Tibial nerve (tissue), 4 donors: ENCODE measurements at regions not wholly inside any gene's neighbourhood (a gene's known extent, or its start where the extent isn't known, plus 50 kb on each side); places are given as distances from the start of the nearest gene placed in this dataset.
A peak's percentile ranks its signal among the peaks of the same experiment; 100 is the strongest.

Source experiments
- DNase-seq, 2 donors: peaks; one replicate each; pipeline ENCODE4 v3.0.0-alpha.2; 2019; ENCODE audit warnings: low spot score in 2 of 2
- H3K27ac ChIP-seq, 4 donors: fragments of 200-600 bp; sonication (generic) in 3 of 4; one replicate each; pipeline ENCODE4 v1.5.1; 2017 to 2019; ENCODE audit warnings: mild to moderate bottlenecking in 1 of 4
- H3K27me3 ChIP-seq, 2 donors: fragments of 200-600 bp; sonication (generic) in 1 of 2; one replicate each; pipeline versions ENCODE4 v1.5.1 to v1.6.0; 2017 to 2019
- H3K36me3 ChIP-seq, 3 donors: fragments of 200-600 bp; sonication (generic); one replicate each; pipeline ENCODE4 v1.5.1; 2018 to 2019
- H3K4me1 ChIP-seq, 4 donors: fragments of 200-600 bp; sonication (generic) in 3 of 4; one replicate each; pipeline ENCODE4 v1.5.1; 2017 to 2019
- H3K4me3 ChIP-seq, 4 donors: fragments of 200-600 bp; sonication (generic) in 3 of 4; one replicate each; pipeline ENCODE4 v1.5.1; 2017 to 2019; ENCODE audit warnings: mild to moderate bottlenecking in 1 of 4, moderate library complexity in 1 of 4
- H3K9me3 ChIP-seq, 4 donors: fragments of 200-600 bp; sonication (generic) in 3 of 4; one replicate each; pipeline ENCODE4 v1.5.1; 2017 to 2019
- CTCF ChIP-seq, 5 experiments: fragments of 200-600 bp in 3 of 5; fragments of 450-650 bp in 2 of 5; sonication (generic) in 3 of 5; IDR thresholded peaks; one replicate each; pipeline ENCODE4 v1.5.1; 2016 to 2019; ENCODE audit warnings: antibody characterized with exemption in 5 of 5, mild to moderate bottlenecking in 3 of 5, moderate library complexity in 2 of 5
- EP300 ChIP-seq, 2 donors: sonication (generic); formaldehyde crosslinking; IDR thresholded peaks; one replicate each; pipeline ENCODE4 v1.6.1; 2017; ENCODE audit warnings: antibody characterized with exemption in 2 of 2, mild to moderate bottlenecking in 1 of 2
- POLR2A ChIP-seq, 2 donors: fragments of 450-650 bp; IDR thresholded peaks; one replicate each; pipeline ENCODE4 v1.6.1; 2017; ENCODE audit warnings: antibody characterized with exemption in 2 of 2, mild to moderate bottlenecking in 2 of 2, moderate library complexity in 2 of 2
- WGBS, 2 donors: methylation state at CpG; one replicate each; pipeline ENCODE4 v1.1.5; 2018; 5-methylcytosine and 5-hydroxymethylcytosine counted together

- TF ChIP-seq CTCF (IDR thresholded peaks at IDR 0.05) (no peak), EP300 (IDR thresholded peaks at IDR 0.05) (no peak), POLR2A (IDR thresholded peaks at IDR 0.05) (no peak)
- no peak for DNase-seq
- WGBS, 2 donors, result 32 to 52% methylated on average over 1 of the region's 1 CpG
These were observed 221.5 kb upstream of the TBL1XR1 start for GRCh38 chr3:177418787-177419186.

GRCh38 chr3:177419904-177420601, 222.8 kb upstream of the TBL1XR1 start:
- Histone ChIP-seq H3K36me3 (no peaks in the 10 kb centered on the region), H3K4me3 (no peak overlapping the region), H3K27me3 (no peaks in the 10 kb centered on the region), H3K4me1 (no peaks in the 10 kb centered on the region), H3K27ac (no peak overlapping the region), H3K9me3 (no peaks in the 10 kb centered on the region)
- no peak for DNase-seq
- WGBS, 2 donors, result 54 to 59% methylated on average over 7 of the region's 7 CpGs
- TF ChIP-seq EP300 (IDR thresholded peaks at IDR 0.05) (no peak), POLR2A (IDR thresholded peaks at IDR 0.05) (no peak), CTCF (IDR thresholded peaks at IDR 0.05) (no peak)

More at GRCh38 chr3:177418787-177419186, 221.5 kb upstream of the TBL1XR1 start:
- Histone ChIP-seq H3K36me3 (no peaks in the 10 kb centered on the region), H3K27ac (no peak overlapping the region), H3K27me3 (no peaks in the 10 kb centered on the region), H3K4me1 (no peaks in the 10 kb centered on the region), H3K9me3 (no peaks in the 10 kb centered on the region), H3K4me3 (no peak overlapping the region)

GRCh38 chr3:177420651-177421480, 223.6 kb upstream of the TBL1XR1 start:
- Histone ChIP-seq H3K4me3 (no peak overlapping the region), H3K27ac (peak overlapping the region in 1 of 4 donors; percentile 4), H3K9me3 (no peaks in the 10 kb centered on the region), H3K27me3 (no peaks in the 10 kb centered on the region), H3K4me1 (peaks cover 0 to 4% (median 0%) of the 10 kb centered on the region in 4 donors), H3K36me3 (no peaks in the 10 kb centered on the region)
- no peak for DNase-seq
- TF ChIP-seq EP300 (IDR thresholded peaks at IDR 0.05), result no peak
- no peak for TF ChIP-seq POLR2A (IDR thresholded peaks at IDR 0.05)
- no peak for TF ChIP-seq CTCF (IDR thresholded peaks at IDR 0.05)
- 74 to 83% methylated on average over 6 of the region's 6 CpGs for WGBS, 2 donors

- H3K27me3 ChIP-seq, result no peaks in the 10 kb centered on the region
- no peak overlapping the region for H3K27ac ChIP-seq
- no peak for TF ChIP-seq CTCF (IDR thresholded peaks at IDR 0.05)
- TF ChIP-seq POLR2A (IDR thresholded peaks at IDR 0.05), result no peak
- TF ChIP-seq EP300 (IDR thresholded peaks at IDR 0.05), result no peak
- DNase-seq, result no peak
- H3K36me3 ChIP-seq, result no peaks in the 10 kb centered on the region
- 86 to 95% methylated on average over 1 of the region's 1 CpG for WGBS, 2 donors
- H3K4me1 ChIP-seq, result peaks cover 0 to 5% (median 0%) of the 10 kb centered on the region in 4 donors
- H3K9me3 ChIP-seq, result no peaks in the 10 kb centered on the region
- no peak overlapping the region for H3K4me3 ChIP-seq
These were observed 224.2 kb upstream of the TBL1XR1 start for GRCh38 chr3:177421481-177421785.

- 83 to 93% methylated on average over 3 of the region's 3 CpGs for WGBS, 2 donors
- no peak for DNase-seq
- TF ChIP-seq EP300 (IDR thresholded peaks at IDR 0.05) (no peak), CTCF (IDR thresholded peaks at IDR 0.05) (no peak), POLR2A (IDR thresholded peaks at IDR 0.05) (no peak)
- H3K27me3 ChIP-seq, result no peaks in the 10 kb centered on the region
- no peak overlapping the region for H3K27ac ChIP-seq
- H3K4me1 ChIP-seq, result peaks cover 0 to 13% (median 2%) of the 10 kb centered on the region in 4 donors
- H3K36me3 ChIP-seq, result no peaks in the 10 kb centered on the region
- no peaks in the 10 kb centered on the region for H3K9me3 ChIP-seq
- H3K4me3 ChIP-seq, result no peak overlapping the region
These were observed 227.2 kb upstream of the TBL1XR1 start for GRCh38 chr3:177424521-177424920.
